AG09319 (cell line): ENCODE measurements at regions not wholly inside any gene's neighbourhood (a gene's known extent, or its start where the extent isn't known, plus 50 kb on each side); places are given as distances from the start of the nearest gene placed in this dataset.

Source experiments
- DNase-seq: peaks from one replicate; pipeline ENCODE4 v3.0.0-alpha.2; 2010; ENCODE audit warnings: low read depth; ENCODE audit errors: extremely low read depth
- CTCF ChIP-seq: IDR thresholded peaks from 2 replicates; pipeline ENCODE4 v1.5.1; 2011; ENCODE audit warnings: low read depth, mild to moderate bottlenecking, inconsistent platforms, low read length, moderate library complexity

DNA sequence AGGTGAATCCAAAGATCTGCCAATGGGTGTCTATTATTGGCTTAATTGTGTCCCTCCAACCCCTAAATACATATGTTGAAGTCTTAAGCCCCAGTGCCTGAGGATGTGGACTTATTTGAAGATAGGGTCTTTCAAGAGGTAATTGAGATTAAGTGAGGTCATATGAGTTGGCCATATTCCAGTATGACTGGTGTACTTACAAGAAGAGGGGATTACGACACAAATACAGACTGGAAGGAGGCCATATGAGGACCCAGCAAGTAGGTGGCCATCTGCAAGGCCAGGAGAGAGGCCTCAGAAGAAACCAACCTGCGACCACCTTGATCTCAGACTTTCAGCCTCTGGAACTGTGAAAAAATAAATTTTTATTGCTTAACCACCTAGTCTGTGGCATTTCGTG lies 121.1 kb upstream of the FN1 start:
- DNase-seq = no peak
- TF ChIP-seq CTCF = no peak

DNA sequence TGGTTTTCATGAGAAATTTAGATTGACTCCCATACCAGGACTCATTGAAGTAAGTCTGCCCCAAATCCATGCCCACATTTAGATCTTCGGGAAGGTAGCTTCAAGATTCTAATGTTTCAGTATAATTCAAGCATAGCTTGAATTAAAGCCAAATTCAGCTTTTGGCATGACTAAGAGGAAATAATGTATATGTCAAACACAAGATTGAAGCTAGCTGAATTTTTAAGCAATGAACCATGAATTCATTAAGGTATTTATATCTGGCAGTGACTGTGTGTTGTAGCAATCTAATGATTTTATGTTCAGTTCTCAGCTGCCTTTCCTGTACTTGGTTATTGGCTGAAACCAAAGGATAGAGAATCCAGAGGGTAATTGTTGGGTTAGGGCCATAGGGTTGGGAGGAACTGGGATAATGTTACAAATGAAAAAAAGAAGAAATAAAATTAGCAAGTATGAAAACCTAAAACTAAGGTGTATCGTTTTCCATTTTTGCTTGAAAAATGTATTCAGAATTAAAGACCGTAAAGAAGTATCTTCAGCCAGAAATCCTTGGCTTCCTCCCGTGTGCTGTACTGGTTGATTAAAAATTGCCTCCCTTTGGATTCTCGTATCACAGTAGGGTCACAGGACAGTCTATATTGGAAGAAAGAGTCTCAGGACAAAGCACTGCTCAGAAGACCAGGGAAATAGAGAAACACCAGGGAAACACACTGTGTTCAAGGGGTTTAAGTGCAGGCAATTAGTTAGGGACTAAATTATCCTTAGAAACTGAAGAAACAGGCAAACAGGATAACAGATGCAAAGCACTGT lies 119.0 kb upstream of the FN1 start:
- TF ChIP-seq CTCF = no peak
- no peak for DNase-seq

DNA sequence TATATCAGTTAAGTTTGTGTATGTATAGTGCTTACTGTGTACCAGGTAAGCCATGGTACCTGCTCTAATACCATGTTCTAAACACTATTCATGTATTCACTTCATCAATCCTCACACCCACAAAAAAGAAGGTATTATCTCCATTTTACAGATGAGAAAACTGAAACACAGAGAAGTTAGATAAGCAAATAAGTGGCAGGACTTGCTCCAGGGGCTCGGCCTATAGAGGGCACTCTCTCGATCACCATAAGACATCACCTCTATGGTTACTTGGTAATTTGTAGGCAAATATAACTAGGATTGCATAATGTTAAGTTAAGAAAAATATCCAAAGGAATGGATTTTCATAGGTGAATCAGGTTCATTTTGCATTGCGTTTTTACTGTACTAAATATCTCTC lies 118.1 kb upstream of the FN1 start:
- DNase-seq = no peak
- TF ChIP-seq CTCF = no peak

- no peak for DNase-seq
Measured at GRCh38 chr2:215552144-215552580, 116.3 kb upstream of the FN1 start.

GRCh38 chr2:215550331-215550730 lies 114.5 kb upstream of the FN1 start:
- no peak for TF ChIP-seq CTCF
- no peak for DNase-seq

More at GRCh38 chr2:215552144-215552580, 116.3 kb upstream of the FN1 start:
- TF ChIP-seq CTCF = no peak

- TF ChIP-seq CTCF = no peak
- DNase-seq = no peak
Measured at GRCh38 chr2:215548714-215549113, 112.8 kb upstream of the FN1 start.

GRCh38 chr2:215542690-215543089 lies 106.8 kb upstream of the FN1 start:
- no peak for TF ChIP-seq CTCF
- no peak for DNase-seq
